Ishikawa (cell line): ENCODE measurements at regions not wholly inside any gene's neighbourhood (a gene's known extent, or its start where the extent isn't known, plus 50 kb on each side); places are given as distances from the start of the nearest gene placed in this dataset.

Experiments
- CEBPB ChIP-seq: IDR thresholded peaks from 2 replicates; pipeline ENCODE4 v1.6.1; 2012
- CREB1 ChIP-seq: IDR thresholded peaks from 2 replicates; pipeline ENCODE4 v1.6.1; 2012; ENCODE audit warnings: low read depth
- EGR1 ChIP-seq: IDR thresholded peaks from 2 replicates; pipeline ENCODE4 v1.6.1; 2012
- EP300 ChIP-seq: IDR thresholded peaks from 2 replicates; pipeline ENCODE4 v1.6.1; 2012; ENCODE audit warnings: borderline replicate concordance
- FOXM1 ChIP-seq: IDR thresholded peaks from 2 replicates; pipeline ENCODE4 v1.6.1; 2012; ENCODE audit warnings: low read depth, borderline replicate concordance
- MAX ChIP-seq: IDR thresholded peaks from 2 replicates; pipeline ENCODE4 v1.6.1; 2012
- NFIC ChIP-seq: IDR thresholded peaks from 2 replicates; pipeline ENCODE4 v1.6.1; 2012
- RAD21 ChIP-seq: IDR thresholded peaks from 2 replicates; pipeline ENCODE4 v1.6.1; 2012; ENCODE audit warnings: low read depth
- REST ChIP-seq: IDR thresholded peaks from 2 replicates; pipeline ENCODE4 v1.6.1; 2012; ENCODE audit warnings: low read depth, mild to moderate bottlenecking
- TAF1 ChIP-seq: IDR thresholded peaks from 2 replicates; pipeline ENCODE4 v1.6.1; 2012; ENCODE audit warnings: low read depth, mild to moderate bottlenecking
- TCF12 ChIP-seq: IDR thresholded peaks from 2 replicates; pipeline ENCODE4 v1.6.1; 2012; ENCODE audit warnings: low read depth
- TEAD4 ChIP-seq: IDR thresholded peaks from 2 replicates; pipeline ENCODE4 v1.6.1; 2012
- YY1 ChIP-seq: IDR thresholded peaks from 2 replicates; pipeline ENCODE4 v1.6.1; 2012; ENCODE audit warnings: low read depth
- ZBTB7A ChIP-seq: IDR thresholded peaks from 2 replicates; pipeline ENCODE4 v1.6.1; 2012; ENCODE audit warnings: low read depth
- TF ChIP-seq, protein P1 (sequence below): IDR thresholded peaks from 2 replicates; pipeline ENCODE4 v1.6.1; 2012

GRCh38 chr2:240358821-240359397 lies 76.6 kb upstream of the GPC1 start:
- no peak for TF ChIP-seq MAX
- no peak for TF ChIP-seq TEAD4
- no peak for TF ChIP-seq REST

DNA sequence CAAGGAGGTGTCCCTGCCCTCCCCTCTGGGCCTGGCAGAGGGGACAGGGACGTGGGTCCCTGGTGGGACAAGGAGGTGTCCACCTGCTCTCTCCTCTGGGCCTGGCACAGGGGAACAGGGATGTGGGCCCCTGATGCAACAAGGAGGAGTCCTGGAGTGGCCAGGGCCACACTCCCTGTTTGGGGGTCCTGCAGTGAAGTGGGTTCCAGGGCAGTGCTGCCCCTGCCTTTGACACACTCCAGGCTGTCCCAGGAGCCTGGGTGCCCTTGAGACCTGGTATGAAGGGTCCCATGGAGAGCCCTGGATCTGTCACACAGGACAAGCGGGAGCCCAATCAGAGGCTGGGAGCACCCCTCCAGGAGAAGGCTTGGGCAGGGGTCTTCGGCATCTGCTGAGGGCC lies 75.8 kb upstream of the GPC1 start:
- TF ChIP-seq MAX (no peak), TAF1 (no peak), YY1 (no peak), CEBPB (no peak), FOXM1 (no peak)

DNA sequence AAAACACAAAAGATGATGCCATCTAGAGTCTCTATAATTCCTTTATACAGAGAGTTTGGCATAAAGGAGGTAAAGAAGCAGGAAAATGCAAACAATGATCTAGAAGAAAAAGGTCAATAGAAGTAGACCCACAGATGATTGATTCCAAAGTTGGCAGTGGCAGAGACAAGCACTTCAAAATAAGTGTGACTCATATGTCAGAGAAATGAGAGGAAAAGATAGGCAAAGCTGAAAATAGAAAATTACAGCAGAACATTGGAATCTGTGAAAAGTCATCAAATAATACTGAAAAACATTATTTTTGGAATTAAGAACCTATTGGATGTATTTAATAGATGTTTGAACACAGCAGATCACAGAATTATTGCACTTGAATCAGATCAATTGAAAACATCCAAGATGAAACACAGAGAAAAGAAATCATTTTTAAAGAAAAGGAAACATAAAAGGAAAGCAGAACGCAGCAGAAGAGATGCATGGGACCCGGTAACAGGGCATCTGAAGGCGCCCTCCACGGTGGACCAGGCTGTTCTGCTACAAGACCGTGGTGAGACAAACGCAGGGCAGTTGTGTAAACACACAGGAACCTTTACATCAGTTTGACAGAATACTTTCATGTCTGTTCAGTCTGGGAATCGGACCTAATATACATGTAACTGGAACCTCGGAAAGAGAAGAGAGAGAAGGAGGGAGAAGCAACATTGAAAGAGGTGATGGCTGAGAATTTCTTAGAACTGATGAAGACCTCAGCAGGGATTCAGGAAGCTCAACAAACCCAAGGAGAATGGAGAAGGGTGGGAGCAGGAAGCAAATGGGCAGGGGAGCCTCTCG lies 74.6 kb upstream of the GPC1 start:
- TF ChIP-seq NFIC (no peak), CEBPB (no peak), REST (no peak), TAF1 (no peak), TCF12 (no peak), ZBTB7A (no peak), RAD21 (no peak), YY1 (no peak), MAX (no peak), FOXM1 (no peak), TEAD4 (no peak), EGR1 (no peak), EP300 (no peak), CREB1 (no peak)
- TF ChIP-seq, protein P1, sequence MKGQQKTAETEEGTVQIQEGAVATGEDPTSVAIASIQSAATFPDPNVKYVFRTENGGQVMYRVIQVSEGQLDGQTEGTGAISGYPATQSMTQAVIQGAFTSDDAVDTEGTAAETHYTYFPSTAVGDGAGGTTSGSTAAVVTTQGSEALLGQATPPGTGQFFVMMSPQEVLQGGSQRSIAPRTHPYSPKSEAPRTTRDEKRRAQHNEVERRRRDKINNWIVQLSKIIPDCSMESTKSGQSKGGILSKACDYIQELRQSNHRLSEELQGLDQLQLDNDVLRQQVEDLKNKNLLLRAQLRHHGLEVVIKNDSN = no peak

DNA sequence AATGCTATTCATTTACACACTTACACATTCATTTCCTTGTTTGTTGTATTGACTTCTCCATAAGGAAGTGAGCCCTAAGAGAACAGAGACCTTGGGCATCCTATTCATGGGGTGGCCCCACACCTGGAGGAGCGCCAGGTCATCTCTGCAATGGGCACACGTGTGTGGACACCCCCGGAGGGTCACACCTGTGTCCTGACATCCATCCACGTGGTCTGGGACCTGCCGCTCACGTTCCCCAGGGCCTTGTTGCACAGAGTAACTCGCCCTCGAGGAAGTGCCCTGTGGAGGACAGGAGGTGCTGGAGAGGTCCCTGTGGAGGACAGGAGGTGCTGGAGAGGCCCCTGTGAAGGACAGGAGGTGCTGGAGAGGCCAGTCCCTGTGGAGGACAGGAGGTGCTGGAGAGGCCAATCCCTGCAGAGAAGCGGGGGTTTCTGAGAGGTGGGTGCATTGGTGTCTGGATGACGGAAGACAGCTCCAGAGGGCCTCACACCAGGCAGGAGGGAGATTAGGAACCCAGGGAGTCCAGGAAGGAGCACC lies 73.2 kb upstream of the GPC1 start:
- TF ChIP-seq ZBTB7A (no peak), TEAD4 (no peak), MAX (no peak), EGR1 (no peak), RAD21 (no peak), REST (no peak), TAF1 (no peak), CEBPB (no peak), NFIC (no peak), EP300 (no peak), YY1 (no peak)
- TF ChIP-seq, protein P1 = no peak
